H9 (cell line): ENCODE measurements at regions not wholly inside any gene's neighbourhood (a gene's known extent, or its start where the extent isn't known, plus 50 kb on each side); places are given as distances from the start of the nearest gene placed in this dataset.

Experiments
- DNase-seq: peaks from one replicate; pipeline ENCODE4 v3.0.0-alpha.2; 2017
- H2AFZ ChIP-seq: one replicate; pipeline ENCODE4 v1.6.1; 2013; ENCODE audit warnings: mild to moderate bottlenecking, low read length, control low read depth, moderate library complexity
- H2AK5ac ChIP-seq: 2 replicates; pipeline ENCODE4 v1.6.1; 2013; ENCODE audit warnings: low read length, control low read depth, mixed read lengths; ENCODE audit not compliant: insufficient read length
- H2BK120ac ChIP-seq: one replicate; pipeline ENCODE4 v1.6.1; 2013; ENCODE audit warnings: low read depth, mild to moderate bottlenecking, low read length, control low read depth, inconsistent platforms; ENCODE audit not compliant: poor library complexity, severe bottlenecking
- H2BK12ac ChIP-seq: 2 replicates; pipeline ENCODE4 v1.6.1; 2013; ENCODE audit warnings: low read length, control low read depth, mixed read lengths, low read depth; ENCODE audit not compliant: insufficient read length
- H2BK15ac ChIP-seq: 2 replicates; pipeline ENCODE4 v1.6.1; 2013; ENCODE audit warnings: low read depth, low read length, control low read depth
- H2BK20ac ChIP-seq: one replicate; pipeline ENCODE4 v1.6.1; 2013; ENCODE audit warnings: low read depth, mild to moderate bottlenecking, low read length, control low read depth, inconsistent platforms; ENCODE audit not compliant: poor library complexity, severe bottlenecking
- H2BK5ac ChIP-seq: 2 replicates; pipeline ENCODE4 v1.6.1; 2013; ENCODE audit warnings: low read length, control low read depth, mixed read lengths; ENCODE audit not compliant: insufficient read length
- H3K14ac ChIP-seq: 2 replicates; pipeline ENCODE4 v1.6.1; 2013; ENCODE audit warnings: low read length, control low read depth; ENCODE audit not compliant: insufficient read depth
- H3K18ac ChIP-seq: 2 replicates; pipeline ENCODE4 v1.6.1; 2013; ENCODE audit warnings: low read depth, mild to moderate bottlenecking, mixed read lengths, low read length, control low read depth; ENCODE audit not compliant: insufficient read length
- H3K23ac ChIP-seq: 2 replicates; pipeline ENCODE4 v1.6.1; 2013; ENCODE audit warnings: low read length, control low read depth, mixed read lengths, low read depth; ENCODE audit not compliant: insufficient read length
- H3K23me2 ChIP-seq: 2 replicates; pipeline ENCODE4 v1.6.1; 2013; ENCODE audit warnings: low read depth, mild to moderate bottlenecking, mixed read lengths, low read length, control low read depth; ENCODE audit not compliant: insufficient read length, poor library complexity, severe bottlenecking
- H3K27ac ChIP-seq: 2 replicates; pipeline ENCODE4 v1.5.1; 2013; ENCODE audit warnings: low read length, control low read depth, mixed read lengths, low read depth; ENCODE audit not compliant: insufficient read length
- H3K27me3 ChIP-seq: 2 replicates; pipeline ENCODE4 v1.6.1; 2013; ENCODE audit warnings: low read length, control low read depth, inconsistent platforms; ENCODE audit not compliant: insufficient read depth
- H3K4ac ChIP-seq: 2 replicates; pipeline ENCODE4 v1.6.1; 2013; ENCODE audit warnings: low read depth, mild to moderate bottlenecking, control low read depth, inconsistent platforms, low read length, moderate library complexity
- H3K4me1 ChIP-seq: 2 replicates; pipeline ENCODE4 v1.6.1; 2013; ENCODE audit warnings: low read length, control low read depth, inconsistent platforms; ENCODE audit not compliant: insufficient read depth
- H3K4me2 ChIP-seq: 2 replicates; pipeline ENCODE4 v1.6.1; 2013; ENCODE audit warnings: low read length, control low read depth, mixed read lengths; ENCODE audit not compliant: insufficient read length, insufficient read depth
- H3K56ac ChIP-seq: 2 replicates; pipeline ENCODE4 v1.6.1; 2013; ENCODE audit warnings: low read depth, mild to moderate bottlenecking, mixed read lengths, low read length, control low read depth; ENCODE audit not compliant: insufficient read length
- H3K79me1 ChIP-seq: 2 replicates; pipeline ENCODE4 v1.6.1; 2013; ENCODE audit warnings: low read depth, mild to moderate bottlenecking, moderate library complexity, low read length, control low read depth, inconsistent platforms; ENCODE audit not compliant: insufficient read depth, poor library complexity, severe bottlenecking
- H3K79me2 ChIP-seq: 2 replicates; pipeline ENCODE4 v1.6.1; 2013; ENCODE audit warnings: low read length, control low read depth, inconsistent platforms; ENCODE audit not compliant: insufficient read depth
- H3K9ac ChIP-seq: 2 replicates; pipeline ENCODE4 v1.6.1; 2013; ENCODE audit warnings: low read length, control low read depth, mixed read lengths; ENCODE audit not compliant: insufficient read length; ENCODE audit errors: extremely low read depth
- H3K9me3 ChIP-seq: one replicate; pipeline ENCODE4 v1.6.1; 2013; ENCODE audit warnings: low read depth, low read length, inconsistent platforms; ENCODE audit not compliant: control insufficient read depth
- H3T11ph ChIP-seq: one replicate; pipeline ENCODE4 v1.6.1; 2013; ENCODE audit warnings: mild to moderate bottlenecking, low read length, control low read depth, inconsistent platforms
- H4K20me1 ChIP-seq: one replicate; pipeline ENCODE4 v1.6.1; 2013; ENCODE audit not compliant: control insufficient read depth, insufficient read length, insufficient read depth
- H4K5ac ChIP-seq: 2 replicates; pipeline ENCODE4 v1.6.1; 2013; ENCODE audit warnings: low read depth, mild to moderate bottlenecking, mixed read lengths, low read length, control low read depth; ENCODE audit not compliant: insufficient read length
- H4K8ac ChIP-seq: replicated peaks from 2 replicates; pipeline ENCODE4 v1.6.1; 2013; ENCODE audit warnings: low read length, control low read depth, mixed read lengths, low read depth; ENCODE audit not compliant: insufficient read length
- H4K91ac ChIP-seq: 2 replicates; pipeline ENCODE4 v1.6.1; 2013; ENCODE audit warnings: low read depth, mild to moderate bottlenecking, moderate library complexity, mixed read lengths, low read length, control low read depth; ENCODE audit not compliant: insufficient read length
- H3K27ac Mint-ChIP-seq, 3 experiments: 2 replicates in 2 of 3; 3 replicates in 1 of 3; pipeline ENCODE4 v1.8.0; 2020 to 2021; ENCODE audit warnings: mixed read lengths in 3 of 3, mild to moderate bottlenecking in 1 of 3, moderate library complexity in 1 of 3
- H3K27me3 Mint-ChIP-seq: 2 replicates; pipeline ENCODE4 v1.8.0; 2021; ENCODE audit warnings: low read depth, mild to moderate bottlenecking, moderate library complexity, mixed read lengths
- H3K36me3 Mint-ChIP-seq, 3 experiments: 2 replicates in 2 of 3; 3 replicates in 1 of 3; pipeline ENCODE4 v1.8.0; 2020 to 2021; ENCODE audit warnings: low read depth in 3 of 3, mixed read lengths in 3 of 3; ENCODE audit not compliant: insufficient read depth in 1 of 3
- H3K4me1 Mint-ChIP-seq, 2 experiments: 2 replicates each; pipeline ENCODE4 v1.8.0; 2020; ENCODE audit warnings: mixed read lengths in 2 of 2
- H3K4me3 Mint-ChIP-seq, 2 experiments: 2 replicates in 1 of 2; 3 replicates in 1 of 2; pipeline ENCODE4 v1.8.0; 2020 to 2021; ENCODE audit warnings: mild to moderate bottlenecking in 2 of 2, mixed read lengths in 2 of 2, moderate library complexity in 1 of 2
- H3K9me3 Mint-ChIP-seq, 2 experiments: 2 replicates in 1 of 2; 3 replicates in 1 of 2; pipeline ENCODE4 v1.8.0; 2020; ENCODE audit warnings: mild to moderate bottlenecking in 2 of 2, mixed read lengths in 2 of 2, moderate library complexity in 1 of 2
- CTCF ChIP-seq: fragments of 200-600 bp; sonication (generic); conservative IDR thresholded peaks from 3 replicates; pipeline ENCODE4 v1.8.0; 2021; ENCODE audit warnings: antibody characterized with exemption, mild to moderate bottlenecking
- WGBS: extraction: QIAGEN DNeasy Blood & Tissue Kit; methylation state at CpG from one replicate; pipeline ENCODE4 v1.1.7; 2013; ENCODE audit warnings: missing lambda C conversion rate, low lambda C conversion rate, mixed read lengths; ENCODE audit not compliant: insufficient read length; ENCODE audit errors: extremely low coverage; 5-methylcytosine and 5-hydroxymethylcytosine counted together

GRCh38 chr20:10910535-10911178, 236.9 kb upstream of the JAG1 start:
- H3K4ac ChIP-seq: no peak overlapping the region
- peak overlapping the region; percentile 21 to 57 (median 27); a peak in 2 of 7 replicates for H3K27ac Mint-ChIP-seq
- no peak overlapping the region for H3K4me2 ChIP-seq

More at GRCh38 chr20:10910535-10911178, 236.9 kb upstream of the JAG1 start:
- no peaks in the 10 kb centered on the region for H3K23me2 ChIP-seq
- no peak for DNase-seq
- Mint-ChIP-seq H3K36me3 (no peaks in the 10 kb centered on the region), H3K4me1 (peaks cover 7 to 10% of the 10 kb centered on the region in 2 experiments; a peak in 3 of 4 replicates), H3K9me3 (no peaks in the 10 kb centered on the region), H3K27me3 (no peaks in the 10 kb centered on the region), H3K4me3 (no peak overlapping the region)
- no peak for TF ChIP-seq CTCF
- no peak overlapping the region for H2AFZ ChIP-seq
- no peak overlapping the region for H3K14ac ChIP-seq
- H3K9me3 ChIP-seq: no peaks in the 10 kb centered on the region
- H2BK15ac ChIP-seq: no peak overlapping the region
- H3K79me1 ChIP-seq: no peaks in the 10 kb centered on the region
- H4K20me1 ChIP-seq: no peaks in the 10 kb centered on the region
- H3K27me3 ChIP-seq: no peaks in the 10 kb centered on the region
- H4K5ac ChIP-seq: no peak overlapping the region
- no peak overlapping the region for H3K9ac ChIP-seq
- H2BK20ac ChIP-seq: no peak overlapping the region
- no peak overlapping the region for H2BK120ac ChIP-seq
- no peak overlapping the region for H3T11ph ChIP-seq
- no peak overlapping the region for H4K8ac ChIP-seq
- no peaks in the 10 kb centered on the region for H3K4me1 ChIP-seq
- WGBS: no CpG with 5 or more reads among the region's 12 CpGs
- H2AK5ac ChIP-seq: no peak overlapping the region
- no peaks in the 10 kb centered on the region for H3K79me2 ChIP-seq
- H3K27ac ChIP-seq: no peak overlapping the region
- no peak overlapping the region for H2BK12ac ChIP-seq
- H3K18ac ChIP-seq: no peak overlapping the region
- no peak overlapping the region for H2BK5ac ChIP-seq
- H3K56ac ChIP-seq: no peak overlapping the region
- H4K91ac ChIP-seq: no peak overlapping the region
- H3K23ac ChIP-seq: no peak overlapping the region
